Hematopoietic multipotent progenitor cell treated with erythropoietin and hydrocortisone succinate and interleukin-3 and kit ligand, for 17 days (in vitro differentiated cells): ENCODE measurements at regions not wholly inside any gene's neighbourhood (a gene's known extent, or its start where the extent isn't known, plus 50 kb on each side); places are given as distances from the start of the nearest gene placed in this dataset.

Experiments
- DNase-seq: peaks from one replicate; pipeline ENCODE4 v3.0.0-alpha.2; 2015; ENCODE audit warnings: low spot score

GRCh38 chr4:184879271-184879670 is 53.5 kb upstream of the ACSL1 start:
- DNase-seq = no peak

- DNase-seq = no peak
These were observed 56.5 kb upstream of the ACSL1 start for GRCh38 chr4:184882276-184882675.

GRCh38 chr4:184883024-184883423 is 57.3 kb upstream of the ACSL1 start:
- DNase-seq = no peak

- DNase-seq = no peak
These were observed 59.1 kb upstream of the ACSL1 start for GRCh38 chr4:184884883-184885282.

- no peak for DNase-seq
These were observed 59.8 kb upstream of the ACSL1 start for GRCh38 chr4:184885602-184886001.

- no peak for DNase-seq
These were observed 61.6 kb upstream of the ACSL1 start for GRCh38 chr4:184887333-184887732.

GRCh38 chr4:184887947-184888346 is 62.2 kb upstream of the ACSL1 start:
- no peak for DNase-seq

- DNase-seq = no peak
These were observed 64.0 kb upstream of the ACSL1 start for GRCh38 chr4:184889666-184890335.

- no peak for DNase-seq
These were observed 64.7 kb upstream of the ACSL1 start for GRCh38 chr4:184890499-184890898.

- no peak for DNase-seq
These were observed 66.1 kb upstream of the ACSL1 start for GRCh38 chr4:184891816-184892397.

GRCh38 chr4:184892999-184893398 is 67.2 kb upstream of the ACSL1 start:
- no peak for DNase-seq

- no peak for DNase-seq
These were observed 68.2 kb upstream of the ACSL1 start for GRCh38 chr4:184893801-184894571.

- DNase-seq = no peak
These were observed 69.4 kb upstream of the ACSL1 start for GRCh38 chr4:184895012-184895695.

- DNase-seq = no peak
These were observed 71.3 kb upstream of the ACSL1 start for GRCh38 chr4:184896868-184897715.

- DNase-seq = no peak
These were observed 72.1 kb upstream of the ACSL1 start for GRCh38 chr4:184897895-184898294.

- DNase-seq = no peak
These were observed 73.0 kb upstream of the ACSL1 start for GRCh38 chr4:184898793-184899192.

GRCh38 chr4:184899261-184900134 is 73.7 kb upstream of the ACSL1 start:
- no peak for DNase-seq

GRCh38 chr4:184900184-184900583 is 74.4 kb upstream of the ACSL1 start:
- no peak for DNase-seq

GRCh38 chr4:184902550-184902949 is 76.8 kb upstream of the ACSL1 start:
- DNase-seq = no peak

GRCh38 chr4:184906480-184907097 is 80.8 kb upstream of the ACSL1 start:
- DNase-seq = no peak
